ENCODE measurements at regions not wholly inside any gene's neighbourhood (a gene's known extent, or its start where the extent isn't known, plus 50 kb on each side); places are given as distances from the start of the nearest gene placed in this dataset.

DNA sequence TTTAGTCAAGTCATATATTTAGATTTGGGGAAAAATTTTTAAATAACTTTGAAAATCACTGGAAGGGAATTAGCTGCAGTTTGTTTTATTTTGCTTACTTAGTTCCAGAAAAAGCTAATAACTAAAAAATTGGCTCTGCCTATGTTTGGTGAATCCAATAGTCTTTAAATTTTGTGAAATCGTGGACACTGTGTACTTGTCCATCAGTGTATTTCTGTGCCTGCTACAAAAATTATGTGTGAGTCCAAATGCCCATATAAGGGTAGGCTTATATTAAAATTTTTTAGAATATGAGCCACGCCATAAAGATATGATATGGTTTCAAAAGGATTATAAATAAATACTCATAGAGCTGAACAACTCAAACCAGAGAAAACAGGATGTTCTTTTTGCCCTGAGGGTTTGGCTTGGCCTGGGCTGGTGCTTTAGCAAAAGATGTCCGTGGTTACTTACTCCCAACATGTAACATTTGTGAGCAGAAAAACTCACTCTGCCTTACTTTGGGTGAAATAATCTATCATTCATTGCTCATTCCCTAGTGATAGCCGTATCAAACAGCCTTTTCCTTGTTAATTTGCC, 133.2 kb upstream of the PRLR start:
- ChIA-PET POLR2A (no interaction called here), CTCF (ENCODE audit: low intra/inter-chr PET ratio) (no interaction called here)
- Histone ChIP-seq H4K20me1 (replicated peaks; ENCODE audit: control insufficient read depth, insufficient read depth, low read length) (no peaks in the 10 kb centered on the region), H3K36me3 (ENCODE audit: control insufficient read depth, insufficient read depth, low read length) (no peaks in the 10 kb centered on the region), H3K9me1 (ENCODE audit: control insufficient read depth, insufficient read depth, low read length) (no peaks in the 10 kb centered on the region), H2AFZ (ENCODE audit: low read depth, low read length) (no peak overlapping the region), H3K4me2 (ENCODE audit: insufficient read depth, low read length) (no peak overlapping the region), H3K27ac (ENCODE audit: extremely low read depth, low read depth, low read length) (no peak overlapping the region), H3K79me2 (ENCODE audit: control insufficient read depth, insufficient read depth, low read length) (no peaks in the 10 kb centered on the region), H3K9ac (ENCODE audit: insufficient read depth in 1 of 2, low read depth in 2 of 2, low read length in 2 of 2) (no peak overlapping the region), H3K9me3 (replicated peaks; ENCODE audit: control insufficient read depth, insufficient read depth, low read depth, low read length) (no peaks in the 10 kb centered on the region; the same call in none of the 2 replicates), H3K27me3 (ENCODE audit: control insufficient read depth in 2 of 2, insufficient read depth in 2 of 2, low read length in 2 of 2) (no peaks in the 10 kb centered on the region), H3K4me1 (replicated peaks in 1 of 2; ENCODE audit: control insufficient read depth in 2 of 2, insufficient read depth in 2 of 2, low read length in 2 of 2) (no peaks in the 10 kb centered on the region), H3K4me3 (no peak overlapping the region)
- BruUV-seq (replicated peaks): no TSS peak
- WGBS (ENCODE audit: insufficient coverage, low coverage, missing lambda C conversion rate): 0% methylated on average over 4 of the region's 4 CpGs
- TF ChIP-seq, protein P1, sequence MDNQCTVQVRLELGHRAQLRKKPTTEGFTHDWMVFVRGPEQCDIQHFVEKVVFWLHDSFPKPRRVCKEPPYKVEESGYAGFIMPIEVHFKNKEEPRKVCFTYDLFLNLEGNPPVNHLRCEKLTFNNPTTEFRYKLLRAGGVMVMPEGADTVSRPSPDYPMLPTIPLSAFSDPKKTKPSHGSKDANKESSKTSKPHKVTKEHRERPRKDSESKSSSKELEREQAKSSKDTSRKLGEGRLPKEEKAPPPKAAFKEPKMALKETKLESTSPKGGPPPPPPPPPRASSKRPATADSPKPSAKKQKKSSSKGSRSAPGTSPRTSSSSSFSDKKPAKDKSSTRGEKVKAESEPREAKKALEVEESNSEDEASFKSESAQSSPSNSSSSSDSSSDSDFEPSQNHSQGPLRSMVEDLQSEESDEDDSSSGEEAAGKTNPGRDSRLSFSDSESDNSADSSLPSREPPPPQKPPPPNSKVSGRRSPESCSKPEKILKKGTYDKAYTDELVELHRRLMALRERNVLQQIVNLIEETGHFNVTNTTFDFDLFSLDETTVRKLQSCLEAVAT (IDR thresholded peaks at IDR 0.05): no peak
- TF ChIP-seq, protein P2, sequence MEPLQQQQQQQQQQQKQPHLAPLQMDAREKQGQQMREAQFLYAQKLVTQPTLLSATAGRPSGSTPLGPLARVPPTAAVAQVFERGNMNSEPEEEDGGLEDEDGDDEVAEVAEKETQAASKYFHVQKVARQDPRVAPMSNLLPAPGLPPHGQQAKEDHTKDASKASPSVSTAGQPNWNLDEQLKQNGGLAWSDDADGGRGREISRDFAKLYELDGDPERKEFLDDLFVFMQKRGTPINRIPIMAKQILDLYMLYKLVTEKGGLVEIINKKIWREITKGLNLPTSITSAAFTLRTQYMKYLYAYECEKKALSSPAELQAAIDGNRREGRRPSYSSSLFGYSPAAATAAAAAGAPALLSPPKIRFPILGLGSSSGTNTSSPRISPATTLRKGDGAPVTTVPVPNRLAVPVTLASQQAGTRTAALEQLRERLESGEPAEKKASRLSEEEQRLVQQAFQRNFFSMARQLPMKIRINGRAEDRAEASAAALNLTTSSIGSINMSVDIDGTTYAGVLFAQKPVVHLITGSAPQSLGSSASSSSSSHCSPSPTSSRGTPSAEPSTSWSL (CRISPR knock-in tag; IDR thresholded peaks at IDR 0.05; ENCODE audit: borderline replicate concordance): no peak
- TF ChIP-seq ZNF830 (CRISPR knock-in tag; IDR thresholded peaks at IDR 0.05): no peak
- no peak for TF ChIP-seq ZKSCAN3 (CRISPR knock-in tag; IDR thresholded peaks at IDR 0.05)
- no peak for FAIRE-seq
- intact Hi-C loops (cut with micrococcal nuclease): no loop called here
- no peak for ATAC-seq
- in situ Hi-C loops (cut with MboI): no loop called here
- no peak for DNase-seq (ENCODE audit: extremely low read depth in 1 of 4, low spot score in 3 of 4)
